ENCODE measurements at regions not wholly inside any gene's neighbourhood (a gene's known extent, or its start where the extent isn't known, plus 50 kb on each side); places are given as distances from the start of the nearest gene placed in this dataset.

DNA sequence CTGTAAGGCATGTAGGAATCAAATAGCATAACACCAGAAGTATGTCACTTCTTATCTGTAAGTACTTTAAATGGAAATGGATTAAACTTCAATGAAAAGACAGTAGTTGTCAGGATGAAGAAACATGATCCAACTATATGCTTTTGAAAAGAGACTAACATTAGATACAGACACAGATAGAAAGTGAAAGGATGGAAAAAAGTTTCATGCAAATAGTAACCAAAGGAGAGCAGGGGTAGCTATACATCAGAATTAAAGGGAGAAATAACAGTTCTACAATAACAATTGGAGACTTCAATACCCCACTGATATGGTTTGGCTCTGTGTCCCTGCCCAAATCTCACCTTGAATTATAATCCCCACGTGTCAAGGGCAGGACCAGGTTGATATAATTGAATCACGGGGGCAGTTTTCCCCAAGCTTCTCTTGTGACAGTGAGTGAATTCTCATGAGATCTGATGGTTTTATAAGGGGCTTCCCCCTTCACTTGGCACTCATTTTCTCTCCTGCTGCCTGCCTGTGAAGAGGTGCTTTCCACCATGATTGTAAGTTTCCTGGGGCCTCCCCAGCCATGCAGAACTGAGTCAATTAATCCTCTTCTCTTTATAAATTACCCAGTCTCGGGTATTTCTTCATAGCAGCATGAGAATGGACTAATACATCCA is 205.4 kb upstream of the CDH2 start:
- intact Hi-C loops (cut with micrococcal nuclease): no loop called here

DNA sequence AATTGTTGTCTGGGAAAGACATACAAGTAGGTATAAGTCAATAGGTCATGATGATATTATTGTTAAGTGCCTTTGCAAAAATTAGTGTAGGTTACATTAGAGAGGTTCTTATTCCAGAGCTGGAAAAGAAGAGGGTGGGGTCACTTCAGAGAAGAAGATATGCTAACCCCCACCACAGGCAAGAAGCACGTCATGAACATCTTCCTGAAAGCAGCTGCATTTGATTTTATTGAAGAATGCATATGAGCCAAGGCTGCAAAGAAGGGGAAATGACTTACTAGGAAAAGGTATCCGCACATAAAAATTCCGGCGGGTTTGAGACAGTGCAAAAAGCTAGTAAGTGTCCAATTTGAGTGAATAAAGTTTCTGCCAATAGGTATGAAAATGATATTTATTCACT is 195.3 kb upstream of the CDH2 start:
- intact Hi-C loops (cut with micrococcal nuclease): no loop called here

DNA sequence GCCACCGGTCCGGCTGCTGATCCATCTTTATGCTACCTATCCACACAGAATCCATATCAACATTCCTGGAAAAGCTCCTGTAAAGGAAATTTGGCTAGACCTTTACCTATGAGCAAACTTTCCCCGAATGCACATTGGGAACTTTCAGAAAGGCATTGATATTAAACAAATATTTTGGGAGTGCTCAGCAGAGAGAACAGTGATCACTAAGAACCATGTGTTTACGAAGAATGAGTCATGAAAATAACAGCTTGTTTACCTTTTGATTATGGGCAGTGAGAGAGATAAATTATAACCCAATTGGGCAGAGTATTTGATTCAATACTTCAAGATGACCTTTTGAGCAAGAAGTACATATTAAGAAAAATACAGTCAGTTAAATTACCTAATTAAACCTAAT is 189.7 kb upstream of the CDH2 start:
- intact Hi-C loops (cut with micrococcal nuclease): no loop called here

DNA sequence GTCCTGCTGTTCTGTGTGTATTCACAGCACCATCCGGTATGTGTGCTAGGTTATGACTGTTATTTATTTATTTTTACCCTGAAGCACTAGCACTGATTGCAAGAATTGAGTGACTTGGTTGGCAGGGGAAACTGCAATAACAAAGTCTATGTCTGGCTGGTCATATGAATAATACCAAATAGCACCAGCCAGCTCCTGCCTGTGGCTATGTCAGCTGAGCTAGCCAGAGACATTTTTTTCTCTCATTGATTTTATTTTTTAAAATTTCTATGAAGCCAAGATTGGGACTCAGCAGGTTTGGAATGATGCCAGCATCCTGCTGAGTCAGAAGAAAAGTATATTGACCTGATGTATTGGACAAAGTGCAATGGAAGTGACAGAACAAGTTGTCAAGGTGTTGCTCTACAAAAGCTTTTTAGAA is 188.5 kb upstream of the CDH2 start:
- intact Hi-C loops (cut with micrococcal nuclease): no loop called here

DNA sequence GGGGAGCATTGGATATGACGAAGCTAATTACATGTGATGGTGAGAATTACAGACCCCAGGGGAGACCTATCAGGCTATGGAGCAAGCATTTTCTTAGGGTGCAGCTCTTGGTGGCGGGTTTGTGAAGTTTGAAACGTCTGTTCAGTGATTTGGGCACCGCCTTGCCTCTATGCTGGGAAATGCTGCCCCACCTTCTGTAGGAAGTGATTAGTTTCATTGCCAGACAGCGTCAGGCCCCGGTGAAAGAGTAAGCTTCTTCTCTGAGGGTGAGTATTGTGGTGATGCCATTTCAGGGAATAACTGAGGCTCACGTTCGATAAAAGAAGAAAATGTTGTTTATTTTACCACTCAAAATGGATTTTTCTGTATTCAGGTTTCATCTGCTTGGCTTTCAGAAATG is 186.2 kb upstream of the CDH2 start:
- intact Hi-C loops (cut with micrococcal nuclease): no loop called here

GRCh38 chr18:28359176-28359575 is 182.2 kb upstream of the CDH2 start:
- intact Hi-C loops (cut with micrococcal nuclease): no loop called here

- intact Hi-C loops (cut with micrococcal nuclease): no loop called here
Observed at GRCh38 chr18:28357766-28358401, 181.0 kb upstream of the CDH2 start.

- intact Hi-C loops (cut with micrococcal nuclease): no loop called here
Observed at GRCh38 chr18:28350821-28351220, 173.9 kb upstream of the CDH2 start.

GRCh38 chr18:28342231-28342630 is 165.3 kb upstream of the CDH2 start:
- intact Hi-C loops (cut with micrococcal nuclease): no loop called here

GRCh38 chr18:28338316-28338715 is 161.4 kb upstream of the CDH2 start:
- intact Hi-C loops (cut with micrococcal nuclease): no loop called here

GRCh38 chr18:28334516-28334915 is 157.6 kb upstream of the CDH2 start:
- intact Hi-C loops (cut with micrococcal nuclease): no loop called here

DNA sequence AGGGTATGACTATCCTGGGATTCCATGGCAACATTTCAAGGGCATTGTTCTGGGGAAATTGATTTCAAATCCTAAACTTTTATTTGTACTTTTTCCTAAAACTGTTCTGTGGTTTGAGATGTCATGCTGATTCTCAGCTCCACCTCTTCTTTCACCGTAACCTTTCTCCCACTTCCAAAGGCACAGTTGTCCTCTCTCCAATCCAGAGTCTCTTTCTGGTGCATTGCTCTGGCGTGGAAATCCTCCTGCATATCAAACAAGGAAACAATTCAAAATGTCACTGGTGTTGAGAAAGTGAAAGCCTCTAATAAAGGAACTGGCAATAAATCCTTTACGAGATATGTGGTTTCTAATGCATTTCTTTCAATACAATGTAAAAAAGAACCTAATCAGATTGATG is 155.1 kb upstream of the CDH2 start:
- intact Hi-C loops (cut with micrococcal nuclease): no loop called here

- intact Hi-C loops (cut with micrococcal nuclease): no loop called here
Observed at GRCh38 chr18:28331551-28331950, 154.6 kb upstream of the CDH2 start.

GRCh38 chr18:28313602-28314001 is 136.7 kb upstream of the CDH2 start:
- intact Hi-C loops (cut with micrococcal nuclease): no loop called here

- intact Hi-C loops (cut with micrococcal nuclease): no loop called here
Observed at GRCh38 chr18:28288784-28289183, 111.9 kb upstream of the CDH2 start.

DNA sequence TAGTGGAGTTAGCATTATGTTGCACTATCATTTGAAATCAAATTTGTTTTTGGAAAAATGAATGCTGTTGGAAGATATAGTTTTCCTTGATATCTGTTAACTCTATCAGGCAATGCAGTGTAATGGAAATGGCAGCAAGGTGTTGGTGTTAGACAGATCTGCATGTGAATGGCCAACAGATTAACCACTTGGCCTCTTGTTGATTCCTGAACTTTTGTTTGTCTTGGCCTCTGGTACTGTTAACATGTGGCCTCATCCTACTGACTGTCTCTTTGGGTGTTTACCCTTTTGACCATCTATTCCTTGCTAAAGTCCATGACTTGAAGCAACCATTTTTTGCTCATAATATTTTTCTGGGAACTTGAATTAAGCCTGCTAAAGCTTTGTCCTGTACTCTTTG is 110.2 kb upstream of the CDH2 start:
- intact Hi-C loops (cut with micrococcal nuclease): no loop called here

GRCh38 chr18:28284132-28284531 is 107.2 kb upstream of the CDH2 start:
- intact Hi-C loops (cut with micrococcal nuclease): no loop called here

- intact Hi-C loops (cut with micrococcal nuclease): no loop called here
Observed at GRCh38 chr18:28281400-28281799, 104.5 kb upstream of the CDH2 start.

DNA sequence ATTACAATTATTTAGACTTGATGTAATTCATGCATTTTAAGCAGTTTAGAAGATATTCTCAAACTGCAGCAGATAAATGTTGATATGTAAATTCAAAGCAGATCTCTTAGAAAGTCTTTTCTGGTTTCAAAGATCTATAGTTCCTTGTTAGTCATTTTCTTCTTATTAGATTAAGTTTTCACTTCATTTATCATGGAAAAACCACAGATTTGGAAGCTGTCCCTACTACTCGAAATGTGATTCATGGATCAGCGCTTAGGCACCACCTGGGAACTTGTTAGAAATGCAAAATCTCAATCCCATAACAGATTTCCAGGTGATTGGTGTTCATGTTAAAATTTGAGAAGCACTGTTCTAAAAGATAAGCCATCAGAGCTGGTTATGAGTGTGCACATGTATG is 92.8 kb upstream of the CDH2 start:
- intact Hi-C loops (cut with micrococcal nuclease): no loop called here

DNA sequence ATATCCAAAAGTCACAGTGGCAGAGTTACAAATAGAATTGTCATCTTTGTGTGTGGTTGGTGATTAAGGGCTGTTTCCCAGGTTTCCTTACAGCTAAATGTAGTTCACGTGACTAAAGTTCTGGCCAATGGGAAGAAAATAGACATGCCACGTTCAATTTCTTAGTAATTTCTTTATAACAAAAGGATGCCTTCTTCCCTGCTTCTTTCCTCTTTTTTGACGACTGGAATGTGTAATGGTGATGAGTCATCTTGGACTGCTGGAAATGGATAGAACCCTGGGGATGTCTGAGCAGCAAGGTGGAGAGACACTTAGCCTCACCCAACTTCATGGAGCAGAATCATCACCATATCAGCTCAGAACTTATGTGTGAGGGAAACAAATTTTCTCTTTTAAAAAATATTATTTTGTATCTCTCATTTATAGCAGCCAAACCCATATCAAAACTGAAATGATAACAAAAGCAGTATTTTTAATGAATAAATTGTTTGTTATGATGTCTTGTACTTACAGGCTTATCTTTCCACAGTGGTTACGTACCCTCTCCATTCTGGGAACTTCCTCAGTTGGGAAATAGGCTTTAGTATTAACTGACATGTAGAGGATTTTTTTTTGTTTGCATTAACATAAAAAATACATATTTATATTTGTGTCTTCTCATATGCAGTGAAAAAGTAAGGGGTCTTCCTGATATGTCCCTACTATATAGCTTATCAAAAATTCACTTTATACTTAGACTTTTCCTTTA is 91.1 kb upstream of the CDH2 start:
- intact Hi-C loops (cut with micrococcal nuclease): no loop called here

- intact Hi-C loops (cut with micrococcal nuclease): no loop called here
Observed at GRCh38 chr18:28267276-28267675, 90.3 kb upstream of the CDH2 start.

GRCh38 chr18:28256166-28256565 is 79.2 kb upstream of the CDH2 start:
- intact Hi-C loops (cut with micrococcal nuclease): no loop called here

DNA sequence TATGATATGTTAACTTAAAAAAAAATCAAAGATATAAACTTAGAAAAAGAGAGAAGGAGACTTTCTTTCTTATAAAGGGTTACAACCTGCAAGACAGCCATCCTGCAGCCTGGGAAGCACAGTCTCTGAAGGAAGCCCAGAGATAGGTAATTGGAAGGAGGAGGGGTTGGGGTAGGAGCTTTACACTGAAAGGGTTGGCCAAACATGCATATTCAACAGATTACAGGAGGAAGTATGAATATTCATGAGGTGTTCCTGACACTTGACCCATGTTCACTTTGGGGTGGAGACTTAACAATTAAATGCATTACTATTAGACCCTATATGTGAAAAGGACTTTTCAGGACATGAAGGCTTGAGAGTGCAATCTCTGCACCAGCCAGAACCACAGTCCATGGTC is 71.7 kb upstream of the CDH2 start:
- intact Hi-C loops (cut with micrococcal nuclease): no loop called here

Measured in T-helper 1 cell treated with Interleukin-12 subunit alpha and Interleukin-12 subunit beta and Interleukin-4 antibody, amounts not matched to agents 30 ng/mL and 1 ng/mL, for 36 hours (primary cell).